ENCODE measurements at regions not wholly inside any gene's neighbourhood (a gene's known extent, or its start where the extent isn't known, plus 50 kb on each side); places are given as distances from the start of the nearest gene placed in this dataset.

GRCh38 chr12:58034712-58035111 lies 93.3 kb downstream of the ATP23 start:
- no peak for TF ChIP-seq CTCF (conservative IDR thresholded peaks at IDR 0.05; ENCODE audit: low read depth)
- ChIA-PET CTCF (no interaction called here), POLR2A (ENCODE audit: low non-redundant PET) (no interaction called here)
- H3K27ac ChIP-seq = no peak overlapping the region
- DNase-seq (ENCODE audit: low spot score) = no peak

- no peak for DNase-seq (ENCODE audit: low spot score)
- POLR2A ChIA-PET (ENCODE audit: low non-redundant PET) = no interaction called here
- H3K27ac ChIP-seq = no peak overlapping the region
- CTCF ChIA-PET = no interaction called here
- no peak for TF ChIP-seq CTCF (conservative IDR thresholded peaks at IDR 0.05; ENCODE audit: low read depth)
These were observed 100.1 kb downstream of the ATP23 start for GRCh38 chr12:58041441-58041840.

- TF ChIP-seq CTCF (conservative IDR thresholded peaks at IDR 0.05; ENCODE audit: low read depth) = no peak
- no peak overlapping the region for H3K27ac ChIP-seq
- no peak for DNase-seq (ENCODE audit: low spot score)
- ChIA-PET POLR2A (ENCODE audit: low non-redundant PET) (no interaction called here), CTCF (no interaction called here)
These were observed 103.6 kb downstream of the ATP23 start for GRCh38 chr12:58044966-58045365.

- no peak for DNase-seq (ENCODE audit: low spot score)
- no peak overlapping the region for H3K27ac ChIP-seq
- ChIA-PET POLR2A (ENCODE audit: low non-redundant PET) (no interaction called here), CTCF (no interaction called here)
- no peak for TF ChIP-seq CTCF (conservative IDR thresholded peaks at IDR 0.05; ENCODE audit: low read depth)
These were observed 104.9 kb downstream of the ATP23 start for GRCh38 chr12:58046271-58046670.

- POLR2A ChIA-PET (ENCODE audit: low non-redundant PET) = no interaction called here
- CTCF ChIA-PET = no interaction called here
- no peak for DNase-seq (ENCODE audit: low spot score)
- no peak overlapping the region for H3K27ac ChIP-seq
- TF ChIP-seq CTCF (conservative IDR thresholded peaks at IDR 0.05; ENCODE audit: low read depth) = no peak
These were observed 110.0 kb downstream of the ATP23 start for GRCh38 chr12:58051378-58051777.

- ChIA-PET CTCF (interaction anchor here (0.6 kb wide), 1 partner anchor 322 kb away, joined by 3 read pairs; no protein-coding TSS in a partner anchor), POLR2A (ENCODE audit: low non-redundant PET) (interaction anchor here (0.6 kb wide), 1 partner anchor 22 kb away, joined by 7 read pairs; no protein-coding TSS in a partner anchor)
- no peak for TF ChIP-seq CTCF (conservative IDR thresholded peaks at IDR 0.05; ENCODE audit: low read depth)
- H3K27ac ChIP-seq = no peak overlapping the region
- no peak for DNase-seq (ENCODE audit: low spot score)
These were observed 123.3 kb downstream of the ATP23 start for GRCh38 chr12:58064666-58065065.

- no peak overlapping the region for H3K27ac ChIP-seq
- no peak for DNase-seq (ENCODE audit: low spot score)
- ChIA-PET POLR2A (ENCODE audit: low non-redundant PET) (no interaction called here), CTCF (no interaction called here)
- TF ChIP-seq CTCF (conservative IDR thresholded peaks at IDR 0.05; ENCODE audit: low read depth) = no peak
These were observed 124.9 kb downstream of the ATP23 start for GRCh38 chr12:58066296-58066695.

All from RWPE1 (cell line).